GM12873 (cell line): ENCODE measurements at regions not wholly inside any gene's neighbourhood (a gene's known extent, or its start where the extent isn't known, plus 50 kb on each side); places are given as distances from the start of the nearest gene placed in this dataset.

ENCODE experiments used
- TF ChIP-seq, protein P1 (sequence below): IDR thresholded peaks from 2 replicates; pipeline ENCODE4 v1.5.1; 2012; ENCODE audit warnings: low read depth, mild to moderate bottlenecking, moderate library complexity, low read length, control low read depth; ENCODE audit not compliant: insufficient read depth; ENCODE audit errors: missing control alignments

GRCh38 chr2:215817046-215817445 lies 196.3 kb downstream of the MREG start:
- TF ChIP-seq, protein P1, sequence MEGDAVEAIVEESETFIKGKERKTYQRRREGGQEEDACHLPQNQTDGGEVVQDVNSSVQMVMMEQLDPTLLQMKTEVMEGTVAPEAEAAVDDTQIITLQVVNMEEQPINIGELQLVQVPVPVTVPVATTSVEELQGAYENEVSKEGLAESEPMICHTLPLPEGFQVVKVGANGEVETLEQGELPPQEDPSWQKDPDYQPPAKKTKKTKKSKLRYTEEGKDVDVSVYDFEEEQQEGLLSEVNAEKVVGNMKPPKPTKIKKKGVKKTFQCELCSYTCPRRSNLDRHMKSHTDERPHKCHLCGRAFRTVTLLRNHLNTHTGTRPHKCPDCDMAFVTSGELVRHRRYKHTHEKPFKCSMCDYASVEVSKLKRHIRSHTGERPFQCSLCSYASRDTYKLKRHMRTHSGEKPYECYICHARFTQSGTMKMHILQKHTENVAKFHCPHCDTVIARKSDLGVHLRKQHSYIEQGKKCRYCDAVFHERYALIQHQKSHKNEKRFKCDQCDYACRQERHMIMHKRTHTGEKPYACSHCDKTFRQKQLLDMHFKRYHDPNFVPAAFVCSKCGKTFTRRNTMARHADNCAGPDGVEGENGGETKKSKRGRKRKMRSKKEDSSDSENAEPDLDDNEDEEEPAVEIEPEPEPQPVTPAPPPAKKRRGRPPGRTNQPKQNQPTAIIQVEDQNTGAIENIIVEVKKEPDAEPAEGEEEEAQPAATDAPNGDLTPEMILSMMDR: no peak

DNA sequence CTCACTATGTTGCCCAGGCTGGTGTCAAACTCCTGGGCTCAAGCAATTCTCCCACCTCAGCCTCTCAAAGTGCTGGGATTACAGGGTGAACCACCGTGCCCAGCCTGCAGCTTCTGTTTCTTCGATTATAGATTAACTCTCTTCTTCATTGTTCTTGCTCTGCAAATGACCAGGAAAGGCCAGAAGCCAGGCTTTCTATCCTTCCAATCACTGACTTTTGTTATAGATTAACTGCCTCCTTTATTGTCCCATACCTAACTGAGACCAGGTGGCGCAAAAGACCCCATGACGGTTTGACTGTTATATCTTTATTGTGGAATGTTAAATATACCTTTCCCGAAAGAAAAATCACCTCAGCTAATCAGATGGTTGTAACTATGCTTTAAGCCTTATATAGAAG lies 196.9 kb downstream of the MREG start:
- TF ChIP-seq, protein P1: no peak

DNA sequence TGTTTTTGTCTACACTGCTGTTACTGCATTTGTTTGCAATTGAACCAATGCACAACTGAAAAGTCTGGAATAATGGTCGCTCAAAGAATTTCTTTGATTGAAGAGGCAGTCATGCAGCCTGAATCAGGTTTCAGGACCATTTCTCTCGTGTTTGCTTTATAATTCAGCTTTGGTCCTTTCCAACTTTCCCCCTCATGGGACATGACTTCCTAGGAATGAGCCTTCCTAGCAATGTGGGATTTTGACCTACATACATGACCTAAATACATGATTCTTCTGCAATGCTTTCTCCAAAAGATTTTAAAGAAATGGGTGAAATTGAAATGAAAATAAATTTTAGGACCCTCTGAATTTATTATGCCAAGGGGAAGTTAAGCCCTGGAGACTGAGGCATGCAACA lies 197.4 kb downstream of the MREG start:
- TF ChIP-seq, protein P1: no peak

GRCh38 chr2:215812966-215813365 lies 200.4 kb downstream of the MREG start:
- TF ChIP-seq, protein P1: no peak

- TF ChIP-seq, protein P1: no peak
These were observed 201.7 kb downstream of the MREG start for GRCh38 chr2:215811409-215812345.

DNA sequence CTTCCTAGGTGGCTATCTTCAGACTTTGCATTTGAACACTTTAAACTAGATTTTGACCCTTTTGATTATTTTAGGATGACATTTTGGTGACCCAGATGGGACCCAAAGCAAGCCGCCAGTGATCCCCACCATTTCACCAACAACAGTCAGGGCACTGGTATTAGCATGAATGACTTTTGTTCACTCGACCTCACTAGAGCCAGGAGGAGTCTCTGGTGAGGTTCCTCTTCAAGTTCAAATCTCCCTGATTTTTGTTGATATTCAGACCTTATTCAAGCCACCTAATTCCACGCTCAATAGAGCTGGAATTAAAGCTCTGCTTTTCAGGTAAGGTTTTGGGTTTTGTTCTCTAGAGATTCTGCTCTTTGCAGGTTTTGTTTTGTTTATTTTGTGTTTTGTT lies 202.3 kb downstream of the MREG start:
- TF ChIP-seq, protein P1: no peak

DNA sequence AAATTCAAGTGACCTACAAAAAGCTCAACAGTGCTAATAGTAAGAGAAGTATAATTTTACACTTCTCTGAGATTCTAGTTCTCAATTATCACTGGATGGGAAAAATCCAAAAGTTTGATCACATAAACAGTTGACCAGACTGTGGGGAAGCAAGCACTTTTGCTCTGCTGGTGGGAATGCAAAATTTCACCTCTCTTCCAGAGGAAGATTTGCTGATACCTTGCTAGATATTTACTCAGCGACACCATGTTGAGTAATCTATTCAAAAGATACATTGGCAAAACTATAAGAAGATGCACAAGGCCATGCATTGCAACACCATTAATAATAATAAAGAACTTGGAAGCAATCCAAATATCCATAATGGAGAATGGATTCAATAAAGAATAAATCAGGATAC lies 204.4 kb downstream of the MREG start:
- TF ChIP-seq, protein P1: no peak
